ENCODE measurements at regions not wholly inside any gene's neighbourhood (a gene's known extent, or its start where the extent isn't known, plus 50 kb on each side); places are given as distances from the start of the nearest gene placed in this dataset.

DNA sequence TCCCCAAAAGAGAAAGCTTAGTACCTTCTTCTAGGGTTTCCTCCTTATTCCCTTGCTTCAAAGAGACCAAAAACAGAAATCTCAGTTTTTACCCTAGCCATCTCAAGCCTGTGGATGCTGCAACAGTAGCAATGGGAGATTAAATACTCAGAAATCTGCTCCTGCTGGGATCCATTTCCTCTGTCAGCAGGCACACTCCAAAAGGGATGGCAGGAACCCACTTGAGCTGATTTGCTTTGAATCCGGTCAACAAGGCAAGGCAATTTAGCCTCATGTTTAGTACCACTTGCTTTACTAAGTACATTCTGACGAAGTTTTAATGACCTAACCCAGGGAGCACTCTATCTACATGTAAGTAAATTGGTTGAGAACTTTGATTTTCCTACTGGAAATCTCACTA lies 590.0 kb upstream of the ADAMTS9 start:
- TF ChIP-seq SP1 (IDR thresholded peaks at IDR 0.05): no peak
- TF ChIP-seq, protein P1, sequence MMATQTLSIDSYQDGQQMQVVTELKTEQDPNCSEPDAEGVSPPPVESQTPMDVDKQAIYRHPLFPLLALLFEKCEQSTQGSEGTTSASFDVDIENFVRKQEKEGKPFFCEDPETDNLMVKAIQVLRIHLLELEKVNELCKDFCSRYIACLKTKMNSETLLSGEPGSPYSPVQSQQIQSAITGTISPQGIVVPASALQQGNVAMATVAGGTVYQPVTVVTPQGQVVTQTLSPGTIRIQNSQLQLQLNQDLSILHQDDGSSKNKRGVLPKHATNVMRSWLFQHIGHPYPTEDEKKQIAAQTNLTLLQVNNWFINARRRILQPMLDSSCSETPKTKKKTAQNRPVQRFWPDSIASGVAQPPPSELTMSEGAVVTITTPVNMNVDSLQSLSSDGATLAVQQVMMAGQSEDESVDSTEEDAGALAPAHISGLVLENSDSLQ (IDR thresholded peaks at IDR 0.05): no peak
- TF ChIP-seq FOXA1 (IDR thresholded peaks at IDR 0.05): no peak
- no peak for TF ChIP-seq BHLHE40 (IDR thresholded peaks at IDR 0.05; ENCODE audit: borderline replicate concordance)
- TF ChIP-seq LEF1 (IDR thresholded peaks at IDR 0.05; ENCODE audit: borderline replicate concordance): no peak
- TF ChIP-seq TARDBP (IDR thresholded peaks at IDR 0.05): no peak
- TF ChIP-seq HDGF (IDR thresholded peaks at IDR 0.05; ENCODE audit: borderline replicate concordance): no peak
- no peak for TF ChIP-seq ELF4 (IDR thresholded peaks at IDR 0.05)
- TF ChIP-seq FOXM1 (IDR thresholded peaks at IDR 0.05; ENCODE audit: borderline replicate concordance): no peak

All from HEK293T (cell line).